ENCODE measurements at regions not wholly inside any gene's neighbourhood (a gene's known extent, or its start where the extent isn't known, plus 50 kb on each side); places are given as distances from the start of the nearest gene placed in this dataset.
"Not testable (repeated sequence)": the region's sequence is repeated elsewhere in the genome, so short reads cannot be mapped to it uniquely, and the experiment has no call there.

DNA sequence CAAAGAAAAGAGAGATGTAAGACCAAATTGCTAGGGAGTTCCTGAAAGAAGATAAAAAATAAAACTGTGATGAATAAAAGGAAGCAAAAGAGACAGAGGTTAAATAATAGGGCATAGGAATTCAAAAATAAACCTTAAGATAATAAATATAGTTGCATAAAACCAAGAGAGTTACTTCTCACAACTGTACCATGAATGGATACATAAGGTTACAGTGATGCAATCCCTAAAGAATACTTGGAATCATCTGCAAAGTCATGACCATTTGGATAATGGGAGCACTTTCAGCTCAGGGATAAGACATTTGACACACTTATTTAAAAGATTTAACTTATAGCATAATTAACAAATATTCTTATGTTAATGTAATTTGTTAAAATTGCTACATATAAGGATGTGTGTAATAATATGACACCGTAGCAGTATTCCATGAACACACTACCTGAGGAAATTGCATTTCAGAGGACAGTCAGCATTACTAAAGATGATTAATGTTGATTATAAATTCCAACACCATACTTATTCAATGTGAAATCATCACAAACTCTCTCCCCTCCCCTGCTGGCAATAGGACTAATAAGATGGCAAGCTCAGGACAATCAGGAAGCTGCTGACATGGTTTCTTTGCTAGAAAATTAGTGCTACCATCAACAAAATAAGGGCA lies 202.1 kb upstream of the AKR1E2 start:
- no peak for ATAC-seq (ENCODE audit: poor library complexity)
- DNase-seq = no peak
- intact Hi-C loops (cut with DNase I) = no loop called here

DNA sequence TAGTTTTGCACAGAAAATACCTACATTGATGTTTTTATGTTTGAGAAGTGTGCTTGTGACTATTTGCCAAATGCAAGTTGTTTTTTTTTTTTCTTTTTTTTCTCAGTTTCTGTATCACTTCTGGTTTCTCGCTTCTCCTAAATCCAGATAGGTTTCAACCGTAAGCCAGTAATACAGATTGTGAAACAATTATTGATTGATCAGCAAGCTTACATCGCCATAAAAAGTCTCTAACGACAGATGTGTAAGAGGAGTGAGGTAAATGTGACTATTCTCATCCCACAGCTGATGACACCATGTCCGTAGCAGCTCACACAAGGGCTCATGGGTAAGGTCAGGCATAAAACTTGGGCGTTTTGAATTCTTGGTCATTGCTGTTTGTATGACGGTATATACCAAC lies 202.8 kb upstream of the AKR1E2 start:
- DNase-seq (no peak), ATAC-seq (ENCODE audit: poor library complexity) (no peak)
- intact Hi-C loops (cut with DNase I) = no loop called here

DNA sequence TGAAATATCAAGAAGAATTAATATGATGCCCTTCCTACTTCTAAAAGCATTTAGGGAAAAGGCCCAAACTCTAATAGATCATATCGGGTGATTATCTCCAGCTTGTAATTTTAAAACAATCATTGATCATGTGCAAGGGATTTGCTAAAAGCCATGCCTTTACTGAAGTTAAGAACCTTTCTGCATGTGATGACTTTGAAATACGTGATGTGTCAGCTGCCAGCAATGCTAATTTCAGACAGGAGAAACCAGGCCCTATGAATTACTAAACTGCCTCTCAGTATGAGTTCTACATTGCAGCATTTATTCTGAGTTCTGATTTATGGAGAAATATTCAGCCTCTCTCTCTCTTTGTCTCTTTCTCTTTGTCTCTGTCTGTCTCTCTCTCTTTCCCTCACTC lies 203.6 kb upstream of the AKR1E2 start:
- ATAC-seq (ENCODE audit: poor library complexity) (no peak), DNase-seq (no peak)
- intact Hi-C loops (cut with DNase I) = no loop called here

DNA sequence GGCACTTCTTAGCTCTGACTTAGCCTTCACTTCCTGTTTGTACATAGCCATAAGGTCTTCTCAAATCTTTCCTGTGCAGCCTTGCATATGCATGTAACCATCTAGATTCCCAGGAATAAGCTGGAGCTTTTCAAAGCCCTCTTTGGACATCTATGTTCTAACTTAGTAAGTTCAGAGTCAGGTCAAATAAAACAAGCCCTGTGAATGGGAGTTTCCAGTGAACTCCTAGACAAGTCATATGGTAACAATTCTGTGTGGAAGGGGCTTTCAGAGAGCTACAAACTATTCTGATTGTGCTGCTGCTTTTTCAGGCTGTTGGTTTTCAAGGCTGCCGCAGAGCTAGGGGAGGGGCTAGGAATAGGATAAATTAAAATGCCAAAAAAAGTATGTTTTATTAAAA lies 208.4 kb upstream of the AKR1E2 start:
- intact Hi-C loops (cut with DNase I) = no loop called here
- DNase-seq (no peak), ATAC-seq (ENCODE audit: poor library complexity) (no peak)

DNA sequence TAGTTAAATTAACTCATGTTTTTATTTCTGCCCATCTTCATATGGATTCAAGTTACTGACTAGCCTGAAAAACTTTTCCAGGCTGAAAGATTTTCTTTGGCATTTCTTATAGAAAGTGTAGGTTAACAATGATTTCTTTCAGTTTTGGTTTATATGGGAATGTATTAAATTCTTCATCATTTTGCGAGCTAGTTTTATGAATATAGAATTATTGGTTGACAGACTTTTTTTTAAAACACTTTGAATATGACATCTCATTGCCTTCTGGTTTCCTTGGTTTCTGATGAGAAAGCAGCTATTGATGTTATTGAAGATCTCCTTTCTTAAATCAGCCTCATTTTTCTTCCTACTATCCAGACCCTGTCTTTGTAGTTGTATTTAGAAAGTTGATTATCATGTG lies 211.0 kb upstream of the AKR1E2 start:
- intact Hi-C loops (cut with DNase I) = no loop called here

DNA sequence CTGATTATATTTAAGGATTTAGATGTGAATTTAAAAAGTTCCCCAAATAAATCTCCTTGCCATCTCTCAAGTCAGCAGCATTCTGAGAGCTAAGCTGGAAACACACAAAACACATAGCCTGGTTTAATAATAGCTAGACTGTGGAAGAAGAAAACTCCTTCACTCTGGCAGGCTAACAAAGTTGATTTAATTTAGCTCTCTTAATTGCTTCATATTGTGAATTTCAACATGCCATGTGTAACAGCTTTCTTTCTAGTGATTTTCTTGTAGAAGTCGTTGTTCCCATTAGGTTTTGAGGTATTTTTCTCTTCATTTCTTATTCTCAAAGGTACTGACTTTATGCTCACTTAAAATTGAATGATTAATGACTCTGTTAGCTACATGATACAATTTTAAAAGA lies 216.8 kb upstream of the AKR1E2 start:
- DNase-seq (no peak), ATAC-seq (ENCODE audit: poor library complexity) (no peak)
- intact Hi-C loops (cut with DNase I) = no loop called here

More for the DNA sequence above, 211.0 kb upstream of the AKR1E2 start:
- DNase-seq = no peak
- no peak for ATAC-seq (ENCODE audit: poor library complexity)

DNA sequence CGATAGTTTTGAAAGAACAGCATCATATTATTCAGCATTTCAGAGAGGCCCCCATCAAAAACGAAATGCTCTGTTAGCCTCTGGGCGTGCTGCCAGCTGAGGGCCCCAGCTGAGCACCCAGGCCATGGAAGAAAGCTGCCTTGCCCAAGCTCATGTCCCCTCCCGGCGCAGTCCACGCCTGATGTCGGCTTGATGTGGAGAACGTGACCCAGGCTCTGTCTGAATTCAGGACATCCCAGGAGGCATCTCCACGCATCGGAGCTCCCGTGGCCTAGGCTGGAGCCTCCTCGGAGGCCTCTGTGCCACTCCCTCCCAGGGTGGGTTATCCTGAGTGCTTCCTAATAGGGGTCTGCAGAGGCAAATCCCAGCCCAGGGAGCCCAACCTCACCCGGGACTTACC lies 218.3 kb upstream of the AKR1E2 start:
- DNase-seq = peak; percentile 40
- no peak for ATAC-seq (ENCODE audit: poor library complexity)
- intact Hi-C loops (cut with DNase I) = no loop called here

DNA sequence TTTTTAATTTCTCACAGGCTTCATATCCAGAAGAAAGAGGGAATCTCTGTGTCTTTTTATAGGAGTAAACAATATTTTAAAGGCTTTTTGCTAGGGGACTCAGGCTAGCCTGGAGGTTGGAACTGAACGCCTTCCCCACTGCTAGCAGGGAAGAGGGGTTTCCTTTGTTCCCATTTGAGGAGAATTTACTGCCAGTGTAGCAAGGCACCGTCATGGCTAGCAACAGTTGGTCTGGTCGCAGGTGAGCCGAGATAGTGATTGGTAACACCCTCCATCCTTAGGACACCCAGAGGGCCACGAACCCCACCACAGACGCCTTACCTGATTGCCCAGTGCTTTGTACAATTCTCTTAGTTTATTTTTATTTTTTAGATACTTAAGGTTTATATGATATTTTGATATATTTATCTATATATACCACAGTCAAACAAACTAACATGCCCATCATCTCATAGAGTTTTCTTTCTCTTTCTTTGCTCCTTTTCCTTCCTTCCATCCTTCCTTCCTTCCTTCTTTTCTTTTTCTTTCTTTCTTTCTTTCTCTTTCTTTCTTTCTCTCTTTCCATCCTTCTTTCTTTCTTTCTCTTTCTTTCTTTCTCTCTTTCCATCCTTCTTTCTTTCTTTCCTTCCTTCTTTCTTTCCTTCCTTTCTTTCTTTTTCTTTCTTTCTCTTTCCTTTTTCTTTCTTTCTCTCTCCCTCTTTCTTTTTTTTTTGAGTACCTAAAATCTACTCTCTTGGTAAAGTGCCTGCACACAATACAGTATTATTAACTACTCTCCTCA lies 219.0 kb upstream of the AKR1E2 start:
- no peak for ATAC-seq (ENCODE audit: poor library complexity)

DNA sequence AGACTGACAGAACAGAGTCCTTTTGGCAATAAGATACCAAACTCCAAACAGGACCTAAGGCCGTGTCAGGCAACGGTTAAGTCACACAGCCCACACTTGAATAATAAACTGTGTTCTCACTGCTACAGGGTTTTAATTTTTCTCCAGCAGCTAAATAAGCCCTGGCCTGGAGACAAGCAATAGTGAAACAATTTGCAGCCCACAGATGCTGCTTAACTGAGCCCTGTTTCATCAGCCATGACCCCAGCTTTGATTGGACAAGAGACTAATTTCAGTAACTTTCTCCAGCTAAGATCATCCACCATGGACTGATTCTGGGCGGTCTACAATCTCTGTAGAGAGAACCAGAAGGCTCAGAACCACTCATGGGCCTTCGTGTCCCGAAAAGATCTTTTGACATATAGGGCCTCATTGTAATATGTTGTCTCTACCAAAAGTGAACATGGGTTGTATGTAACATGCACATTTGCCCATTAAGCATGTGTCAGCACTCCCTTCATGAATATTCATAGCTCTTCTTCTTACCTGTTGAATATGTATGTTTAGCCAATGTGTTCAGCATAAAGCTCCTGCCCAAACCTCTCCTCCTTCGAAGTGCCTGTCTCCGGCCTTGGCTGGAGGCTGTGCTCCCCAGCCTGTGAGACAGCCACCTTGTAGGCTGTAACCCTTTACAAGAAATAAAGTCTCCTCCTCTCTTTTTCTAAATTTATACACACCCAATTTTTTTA lies 223.1 kb upstream of the AKR1E2 start:
- intact Hi-C loops (cut with DNase I) = no loop called here
- ATAC-seq (ENCODE audit: poor library complexity) = no peak

More for the DNA sequence above, 219.0 kb upstream of the AKR1E2 start:
- DNase-seq = no peak
- intact Hi-C loops (cut with DNase I) = no loop called here

DNA sequence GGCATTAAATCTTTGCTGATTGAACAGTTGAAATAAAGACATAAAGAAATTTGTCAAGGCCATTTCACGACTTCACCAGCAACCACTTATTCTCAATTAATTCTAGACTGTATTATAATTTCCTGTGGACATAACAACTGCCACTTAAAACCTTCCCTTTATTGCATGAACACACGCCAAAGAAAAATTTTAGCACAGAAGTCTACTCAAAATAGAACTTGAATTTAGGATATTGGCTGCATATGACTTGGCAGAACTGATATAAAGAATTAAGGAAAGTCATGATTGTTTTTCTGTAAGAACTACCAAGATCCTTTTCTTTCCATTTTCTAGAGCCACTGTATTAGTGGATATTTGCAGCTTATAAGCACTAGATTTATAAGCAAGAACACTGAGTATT lies 226.5 kb upstream of the AKR1E2 start:
- DNase-seq = no peak
- no peak for ATAC-seq (ENCODE audit: poor library complexity)
- intact Hi-C loops (cut with DNase I) = no loop called here

More for the DNA sequence above, 223.1 kb upstream of the AKR1E2 start:
- DNase-seq = no peak

DNA sequence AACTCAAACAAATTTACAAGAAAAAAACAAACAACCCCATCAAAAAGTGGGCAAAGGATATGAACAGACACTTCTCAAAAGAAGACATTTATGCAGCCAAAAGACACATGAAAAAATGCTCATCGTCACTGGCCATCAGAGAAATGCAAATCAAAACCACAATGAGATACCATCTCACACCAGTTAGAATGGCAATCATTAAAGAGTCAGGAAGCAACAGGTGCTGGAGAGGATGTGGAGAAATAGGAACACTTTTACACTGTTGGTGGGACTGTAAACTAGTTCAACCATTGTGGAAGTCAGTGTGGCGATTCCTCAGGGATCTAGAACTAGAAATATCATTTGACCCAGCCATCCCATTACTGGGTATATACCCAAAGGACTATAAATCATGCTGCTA lies 228.1 kb upstream of the AKR1E2 start:
- intact Hi-C loops (cut with DNase I); DNase-seq; ATAC-seq (ENCODE audit: poor library complexity): not testable (repeated sequence)

DNA sequence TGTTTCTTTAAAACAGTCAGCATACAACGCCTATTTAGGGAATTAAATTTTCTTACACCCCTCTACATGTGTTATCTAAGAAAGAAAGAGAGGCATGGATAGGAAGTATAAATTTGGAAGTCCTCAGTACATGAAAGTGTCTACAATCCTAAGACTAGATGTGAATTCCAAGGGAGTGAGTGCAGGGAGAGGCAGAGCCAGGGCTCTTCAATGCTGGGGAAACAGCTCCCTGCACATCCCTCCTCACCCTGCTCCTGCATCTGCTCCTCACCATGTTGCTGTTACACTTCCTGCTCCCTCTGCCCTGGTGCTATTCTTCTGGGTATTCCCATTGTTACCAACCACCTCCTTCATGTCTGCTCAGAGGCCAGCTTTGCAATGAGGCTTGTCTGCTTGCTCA lies 229.1 kb upstream of the AKR1E2 start:
- ATAC-seq (ENCODE audit: poor library complexity) (no peak), DNase-seq (no peak)
- intact Hi-C loops (cut with DNase I) = no loop called here

DNA sequence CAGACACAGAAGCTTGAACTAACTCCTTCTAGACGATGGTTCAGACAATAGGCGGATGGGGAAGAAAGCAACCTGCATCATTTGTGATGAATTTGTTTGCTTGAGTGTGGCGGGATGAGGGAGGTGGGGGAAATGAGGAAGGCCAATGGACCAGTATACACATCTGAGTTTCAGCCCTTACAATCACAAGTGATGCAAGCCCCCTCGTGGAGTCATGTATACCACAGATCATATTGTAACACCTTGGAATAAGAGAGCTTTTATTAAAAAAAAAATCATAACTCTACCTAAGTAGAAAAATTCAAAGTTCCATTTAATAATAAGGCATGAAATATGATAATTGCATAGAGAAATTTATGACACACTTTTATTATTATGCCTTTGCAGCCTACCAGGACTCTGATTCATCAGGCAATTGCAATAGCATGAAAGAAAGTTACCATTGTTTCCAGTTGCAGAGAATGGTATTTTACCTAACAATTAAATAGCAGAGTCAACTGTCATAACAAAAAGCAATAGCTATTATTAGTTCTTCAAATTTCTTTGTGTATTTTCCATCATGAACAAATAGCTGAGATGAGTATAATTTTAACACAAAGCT lies 230.2 kb upstream of the AKR1E2 start:
- ATAC-seq (ENCODE audit: poor library complexity) (no peak), DNase-seq (no peak)
- intact Hi-C loops (cut with DNase I) = no loop called here

DNA sequence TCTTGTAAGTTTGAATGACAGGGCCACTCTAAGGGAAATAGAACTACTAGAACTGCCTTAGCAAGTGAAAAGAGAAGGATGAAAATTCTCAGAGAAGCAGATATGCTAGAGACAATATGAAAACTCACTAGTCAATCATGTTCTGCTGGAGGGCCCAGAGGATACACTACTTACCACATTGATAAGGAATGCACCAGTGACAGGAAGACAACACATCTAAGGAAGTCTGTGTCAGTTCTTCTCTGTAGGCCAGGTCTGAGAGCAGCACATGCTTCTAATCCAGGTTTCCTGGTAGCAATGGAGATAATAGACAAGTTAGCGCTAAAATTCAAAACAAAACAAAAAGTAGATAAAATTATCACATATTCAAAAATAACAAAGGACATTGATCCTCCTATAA lies 235.2 kb upstream of the AKR1E2 start:
- intact Hi-C loops (cut with DNase I) = no loop called here

DNA sequence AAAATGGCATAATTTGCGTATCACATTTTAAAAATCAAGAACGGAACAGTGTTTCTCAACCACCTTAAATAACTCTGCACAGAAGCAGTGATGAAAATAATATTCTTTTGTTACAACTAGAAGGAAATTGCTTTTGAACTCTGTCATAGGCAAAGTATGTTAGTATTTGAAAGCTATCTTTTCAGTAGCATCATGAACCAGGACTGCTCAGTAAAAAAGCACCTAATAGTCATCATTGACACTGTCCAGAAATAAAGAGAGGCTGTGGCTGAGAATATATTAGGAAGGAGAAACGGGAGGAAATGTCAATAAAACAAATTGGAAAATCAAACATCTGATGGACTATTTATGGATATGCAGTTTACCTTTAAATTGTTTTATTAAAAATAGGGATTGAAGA lies 237.2 kb upstream of the AKR1E2 start:
- no peak for DNase-seq
- ATAC-seq (ENCODE audit: poor library complexity) = no peak
- intact Hi-C loops (cut with DNase I) = no loop called here

More for the DNA sequence above, 235.2 kb upstream of the AKR1E2 start:
- no peak for ATAC-seq (ENCODE audit: poor library complexity)
- DNase-seq = no peak

DNA sequence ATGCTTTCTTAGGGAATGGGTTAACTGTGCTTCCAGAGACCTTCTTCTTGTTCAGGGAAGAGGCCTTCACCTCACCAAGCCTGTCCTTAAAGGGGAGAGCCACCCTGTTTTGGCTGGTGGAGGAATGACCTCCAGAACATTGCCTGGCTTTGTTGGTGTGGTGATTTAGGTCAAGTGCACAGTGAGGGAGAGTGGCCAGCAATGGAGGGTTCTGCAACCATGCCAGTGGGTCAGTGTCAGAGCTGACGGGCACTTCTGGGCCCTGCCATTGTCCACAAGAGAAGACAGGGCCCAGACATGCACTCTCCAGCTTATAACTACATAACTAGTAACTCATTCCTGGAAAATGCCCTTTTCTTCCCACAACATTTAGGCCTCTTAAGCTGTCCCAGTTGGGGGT lies 238.5 kb upstream of the AKR1E2 start:
- intact Hi-C loops (cut with DNase I) = no loop called here
- ATAC-seq (ENCODE audit: poor library complexity) (no peak), DNase-seq (no peak)

DNA sequence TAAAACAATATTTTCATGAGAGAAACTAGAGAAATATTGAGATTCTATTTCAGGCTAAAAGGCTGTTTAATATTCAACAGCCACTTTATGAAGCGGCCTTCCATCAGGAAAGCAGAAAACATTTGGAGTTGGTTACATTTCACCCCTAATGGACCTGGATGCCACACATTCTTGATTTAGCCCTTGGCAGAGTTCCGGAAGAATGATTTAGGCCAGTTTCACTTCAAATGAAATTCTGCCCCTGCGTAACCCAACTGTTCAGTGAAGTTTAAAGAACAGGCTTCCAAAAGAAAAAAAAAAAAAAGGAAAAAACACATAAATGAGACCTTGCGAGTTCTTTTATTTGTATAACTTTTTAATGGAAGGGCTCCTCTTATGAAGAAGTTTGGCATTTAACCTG lies 239.2 kb upstream of the AKR1E2 start:
- DNase-seq (no peak), ATAC-seq (ENCODE audit: poor library complexity) (no peak)
- intact Hi-C loops (cut with DNase I) = no loop called here

DNA sequence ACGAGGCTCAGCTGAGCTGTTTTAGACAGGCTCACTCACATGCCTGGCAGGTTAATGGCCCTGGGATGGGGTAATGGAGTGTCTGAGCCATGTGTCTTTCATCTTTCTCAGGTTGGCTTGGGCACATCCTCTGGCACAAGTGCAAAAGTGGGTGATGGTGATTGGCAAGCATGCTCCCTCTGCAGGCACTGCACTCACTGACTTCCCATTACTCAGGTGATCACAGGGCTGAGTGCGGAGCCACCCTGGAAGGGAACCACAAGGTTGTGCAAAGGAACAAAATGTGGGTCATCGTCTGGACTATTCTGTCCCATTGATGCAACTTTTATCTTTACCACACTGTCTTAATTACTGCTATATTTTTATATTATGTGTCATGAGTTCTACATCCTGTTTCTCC lies 244.1 kb upstream of the AKR1E2 start:
- DNase-seq (no peak), ATAC-seq (ENCODE audit: poor library complexity) (no peak)
- intact Hi-C loops (cut with DNase I) = no loop called here

DNA sequence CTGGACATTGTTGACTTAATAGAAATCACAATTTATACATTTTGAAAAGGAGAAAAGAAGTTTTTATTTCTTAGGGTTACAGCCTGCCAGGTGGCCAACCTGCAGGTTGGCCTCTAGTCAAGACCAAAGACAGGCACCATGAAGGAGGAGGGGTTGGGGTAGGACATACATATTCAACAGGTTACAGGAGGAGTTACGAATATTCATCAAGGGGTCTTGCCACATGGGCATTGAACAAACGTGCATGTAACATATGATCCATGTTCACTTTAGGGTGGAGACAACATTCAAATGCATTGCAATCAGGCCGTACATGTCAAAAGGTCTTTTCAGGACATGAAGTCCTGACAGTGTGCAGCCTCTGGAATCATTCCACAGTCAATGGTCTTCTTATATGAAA lies 246.2 kb upstream of the AKR1E2 start:
- DNase-seq (no peak), ATAC-seq (ENCODE audit: poor library complexity) (no peak)
- intact Hi-C loops (cut with DNase I) = no loop called here

DNA sequence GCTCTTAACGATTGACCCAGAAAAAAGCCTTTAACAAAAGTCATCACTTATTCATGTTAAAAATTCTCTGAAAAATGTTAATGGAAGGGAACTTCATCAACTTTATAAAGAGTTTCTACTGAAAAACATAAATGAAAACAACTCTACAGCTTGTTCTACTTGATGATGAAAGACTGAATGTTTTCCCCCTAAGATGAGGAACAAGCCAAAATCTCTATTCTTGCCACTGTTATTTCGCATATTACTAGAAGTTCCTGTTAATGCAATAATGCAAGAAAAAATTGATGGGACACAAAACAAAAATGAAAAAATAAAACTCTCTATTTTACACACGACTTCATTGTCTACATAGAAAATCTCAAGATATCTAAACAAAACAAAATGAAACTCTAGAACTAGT lies 249.8 kb upstream of the AKR1E2 start:
- DNase-seq (no peak), ATAC-seq (ENCODE audit: poor library complexity) (no peak)
- intact Hi-C loops (cut with DNase I) = no loop called here
